ENCODE measurements at regions not wholly inside any gene's neighbourhood (a gene's known extent, or its start where the extent isn't known, plus 50 kb on each side); places are given as distances from the start of the nearest gene placed in this dataset.

GRCh38 chr7:54129035-54129434 is 413.1 kb upstream of the VSTM2A start:
- DNase-seq: no peak
- Histone ChIP-seq H3K36me3 (no peaks in the 10 kb centered on the region), H3K4me1 (no peaks in the 10 kb centered on the region), H3K27me3 (no peaks in the 10 kb centered on the region), H3K4me3 (no peak overlapping the region), H3K27ac (no peak overlapping the region), H3K9me3 (no peaks in the 10 kb centered on the region)
- no peak for TF ChIP-seq POLR2A (IDR thresholded peaks at IDR 0.05)
- no peak for TF ChIP-seq EP300 (IDR thresholded peaks at IDR 0.05; ENCODE audit: low read depth)
- no peak for TF ChIP-seq CTCF (IDR thresholded peaks at IDR 0.05)
- TF ChIP-seq POLR2AphosphoS5 (IDR thresholded peaks at IDR 0.05): no peak
- in situ Hi-C loops (cut with MboI; ENCODE audit: low pct_ligation_motif_present in 1 of 4, low pct_unique_long_range_greater_than_20kb in 1 of 4, low sequenced_read_pairs in 3 of 4): no loop called here
- intact Hi-C loops (cut with DNase I; ENCODE audit: low total_unique reads): no loop called here

GRCh38 chr7:54141576-54141975 is 400.6 kb upstream of the VSTM2A start:
- H3K9me3 ChIP-seq: no peaks in the 10 kb centered on the region
- no peaks in the 10 kb centered on the region for H3K36me3 ChIP-seq
- in situ Hi-C loops (cut with MboI; ENCODE audit: low pct_ligation_motif_present in 1 of 4, low pct_unique_long_range_greater_than_20kb in 1 of 4, low sequenced_read_pairs in 3 of 4) (no loop called here), intact Hi-C loops (cut with DNase I; ENCODE audit: low total_unique reads) (no loop called here)
- H3K27ac ChIP-seq: no peak overlapping the region
- no peak for DNase-seq
- no peaks in the 10 kb centered on the region for H3K4me1 ChIP-seq
- TF ChIP-seq CTCF (IDR thresholded peaks at IDR 0.05) (no peak), POLR2AphosphoS5 (IDR thresholded peaks at IDR 0.05) (no peak), POLR2A (IDR thresholded peaks at IDR 0.05) (no peak), EP300 (IDR thresholded peaks at IDR 0.05; ENCODE audit: low read depth) (no peak)
- H3K27me3 ChIP-seq: no peaks in the 10 kb centered on the region
- no peak overlapping the region for H3K4me3 ChIP-seq

GRCh38 chr7:54145716-54146115 is 396.5 kb upstream of the VSTM2A start:
- H3K36me3 ChIP-seq: no peaks in the 10 kb centered on the region

GRCh38 chr7:54153462-54153861 is 388.7 kb upstream of the VSTM2A start:
- H3K4me3 ChIP-seq: no peak overlapping the region
- TF ChIP-seq POLR2A (IDR thresholded peaks at IDR 0.05): no peak
- TF ChIP-seq CTCF (IDR thresholded peaks at IDR 0.05): no peak
- no peak for TF ChIP-seq POLR2AphosphoS5 (IDR thresholded peaks at IDR 0.05)
- no peak for TF ChIP-seq EP300 (IDR thresholded peaks at IDR 0.05; ENCODE audit: low read depth)
- in situ Hi-C loops (cut with MboI; ENCODE audit: low pct_ligation_motif_present in 1 of 4, low pct_unique_long_range_greater_than_20kb in 1 of 4, low sequenced_read_pairs in 3 of 4) (no loop called here), intact Hi-C loops (cut with DNase I; ENCODE audit: low total_unique reads) (no loop called here)
- H3K27ac ChIP-seq: no peak overlapping the region
- H3K4me1 ChIP-seq: no peaks in the 10 kb centered on the region
- no peaks in the 10 kb centered on the region for H3K9me3 ChIP-seq
- H3K36me3 ChIP-seq: no peaks in the 10 kb centered on the region
- WGBS, 2 donors (ENCODE audit: low coverage in 1 of 2): 48 to 56% methylated on average over 2 of the region's 2 CpGs
- DNase-seq: no peak
- H3K27me3 ChIP-seq: no peaks in the 10 kb centered on the region

More at GRCh38 chr7:54145716-54146115, 396.5 kb upstream of the VSTM2A start:
- no peak overlapping the region for H3K27ac ChIP-seq
- in situ Hi-C loops (cut with MboI; ENCODE audit: low pct_ligation_motif_present in 1 of 4, low pct_unique_long_range_greater_than_20kb in 1 of 4, low sequenced_read_pairs in 3 of 4): no loop called here
- no peaks in the 10 kb centered on the region for H3K27me3 ChIP-seq
- no peak overlapping the region for H3K4me3 ChIP-seq
- TF ChIP-seq POLR2A (IDR thresholded peaks at IDR 0.05) (no peak), CTCF (IDR thresholded peaks at IDR 0.05) (no peak), POLR2AphosphoS5 (IDR thresholded peaks at IDR 0.05) (no peak), EP300 (IDR thresholded peaks at IDR 0.05; ENCODE audit: low read depth) (no peak)
- H3K4me1 ChIP-seq: no peaks in the 10 kb centered on the region
- 69 to 81% methylated on average over 3 to 8 of the region's 8 CpGs for WGBS, 2 donors (ENCODE audit: low coverage in 1 of 2)
- no peaks in the 10 kb centered on the region for H3K9me3 ChIP-seq
- DNase-seq: no peak
- intact Hi-C loops (cut with DNase I; ENCODE audit: low total_unique reads): no loop called here
